ENCODE measurements at regions not wholly inside any gene's neighbourhood (a gene's known extent, or its start where the extent isn't known, plus 50 kb on each side); places are given as distances from the start of the nearest gene placed in this dataset.

GRCh38 chr9:81237565-81238231, 451.6 kb downstream of the TLE1 start:
- TF ChIP-seq POLR2AphosphoS5 (IDR thresholded peaks at IDR 0.05; ENCODE audit: low read depth, low read length) (no peak), BACH1 (IDR thresholded peaks at IDR 0.05; ENCODE audit: low read length) (no peak), POLR2A (IDR thresholded peaks at IDR 0.05; ENCODE audit: control extremely low read depth in 1 of 2, low read depth in 2 of 2, low read length in 2 of 2) (no peak), MAFK (IDR thresholded peaks at IDR 0.05; ENCODE audit: low read depth, low read length) (no peak), JUND (IDR thresholded peaks at IDR 0.05; ENCODE audit: low read length) (no peak), EP300 (IDR thresholded peaks at IDR 0.05; ENCODE audit: borderline replicate concordance in 1 of 2, low read depth in 2 of 2, low read length in 2 of 2) (no peak), JUN (IDR thresholded peaks at IDR 0.05; ENCODE audit: low read depth, low read length) (no peak), SP1 (IDR thresholded peaks at IDR 0.05; ENCODE audit: low read depth, low read length) (no peak), RBBP5 (IDR thresholded peaks at IDR 0.05; ENCODE audit: borderline replicate concordance, low read depth, low read length) (no peak), SIRT6 (IDR thresholded peaks at IDR 0.05; ENCODE audit: low read length) (no peak), USF2 (IDR thresholded peaks at IDR 0.05; ENCODE audit: low read length) (no peak), CREB1 (IDR thresholded peaks at IDR 0.05) (no peak)
- TF ChIP-seq, protein P1, sequence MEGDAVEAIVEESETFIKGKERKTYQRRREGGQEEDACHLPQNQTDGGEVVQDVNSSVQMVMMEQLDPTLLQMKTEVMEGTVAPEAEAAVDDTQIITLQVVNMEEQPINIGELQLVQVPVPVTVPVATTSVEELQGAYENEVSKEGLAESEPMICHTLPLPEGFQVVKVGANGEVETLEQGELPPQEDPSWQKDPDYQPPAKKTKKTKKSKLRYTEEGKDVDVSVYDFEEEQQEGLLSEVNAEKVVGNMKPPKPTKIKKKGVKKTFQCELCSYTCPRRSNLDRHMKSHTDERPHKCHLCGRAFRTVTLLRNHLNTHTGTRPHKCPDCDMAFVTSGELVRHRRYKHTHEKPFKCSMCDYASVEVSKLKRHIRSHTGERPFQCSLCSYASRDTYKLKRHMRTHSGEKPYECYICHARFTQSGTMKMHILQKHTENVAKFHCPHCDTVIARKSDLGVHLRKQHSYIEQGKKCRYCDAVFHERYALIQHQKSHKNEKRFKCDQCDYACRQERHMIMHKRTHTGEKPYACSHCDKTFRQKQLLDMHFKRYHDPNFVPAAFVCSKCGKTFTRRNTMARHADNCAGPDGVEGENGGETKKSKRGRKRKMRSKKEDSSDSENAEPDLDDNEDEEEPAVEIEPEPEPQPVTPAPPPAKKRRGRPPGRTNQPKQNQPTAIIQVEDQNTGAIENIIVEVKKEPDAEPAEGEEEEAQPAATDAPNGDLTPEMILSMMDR (IDR thresholded peaks at IDR 0.05; ENCODE audit: control extremely low read depth in 1 of 3, insufficient read depth in 1 of 3, low read depth in 1 of 3, low read length in 3 of 3) = no peak
